ENCODE measurements at regions not wholly inside any gene's neighbourhood (a gene's known extent, or its start where the extent isn't known, plus 50 kb on each side); places are given as distances from the start of the nearest gene placed in this dataset.

DNA sequence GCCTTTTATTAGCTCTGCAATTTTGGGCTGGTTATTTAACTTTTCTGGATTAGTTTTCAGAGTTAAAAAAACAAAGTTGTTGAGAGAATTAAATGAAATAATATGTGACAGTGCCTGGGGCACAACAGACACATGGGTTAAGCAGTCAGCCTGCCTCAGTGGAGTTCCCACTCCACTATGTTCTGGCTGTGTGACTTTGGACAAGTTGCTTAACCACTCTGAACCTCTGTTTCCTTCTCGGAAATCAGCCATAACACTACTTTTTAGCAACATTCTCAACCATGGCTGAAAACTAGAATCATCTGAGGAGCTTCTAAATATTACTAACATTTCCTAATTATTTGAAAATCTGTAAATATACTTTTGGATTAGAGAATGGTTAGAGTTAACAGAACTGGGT is 56.5 kb upstream of the SLC6A11 start:
- ATAC-seq (no peak), DNase-seq (ENCODE audit: low read depth, low spot score) (no peak)
- Histone ChIP-seq H3K9me3 (ENCODE audit: control insufficient read depth, insufficient read depth, low read depth, low read length) (no peaks in the 10 kb centered on the region), H3K27ac (ENCODE audit: low read length) (no peak overlapping the region), H3K4me1 (ENCODE audit: control insufficient read depth, insufficient read depth, low read length) (no peaks in the 10 kb centered on the region), H3K27me3 (ENCODE audit: control insufficient read depth, insufficient read depth, low read length) (peaks cover 3% of the 10 kb centered on the region; the same call in 1 of the 2 replicates), H3K36me3 (ENCODE audit: control insufficient read depth, insufficient read depth, low read length) (no peaks in the 10 kb centered on the region), H3K4me3 (ENCODE audit: low read depth in 2 of 2, low read length in 2 of 2) (no peak overlapping the region)
- TF ChIP-seq SIN3A (IDR thresholded peaks at IDR 0.05; ENCODE audit: borderline replicate concordance, insufficient read depth, low read depth, low read length) (no peak), TCF7L2 (IDR thresholded peaks at IDR 0.05; ENCODE audit: low read depth, low read length) (no peak), POLR2AphosphoS5 (IDR thresholded peaks at IDR 0.05; ENCODE audit: low read depth, low read length) (no peak)
- TF ChIP-seq, protein P1, sequence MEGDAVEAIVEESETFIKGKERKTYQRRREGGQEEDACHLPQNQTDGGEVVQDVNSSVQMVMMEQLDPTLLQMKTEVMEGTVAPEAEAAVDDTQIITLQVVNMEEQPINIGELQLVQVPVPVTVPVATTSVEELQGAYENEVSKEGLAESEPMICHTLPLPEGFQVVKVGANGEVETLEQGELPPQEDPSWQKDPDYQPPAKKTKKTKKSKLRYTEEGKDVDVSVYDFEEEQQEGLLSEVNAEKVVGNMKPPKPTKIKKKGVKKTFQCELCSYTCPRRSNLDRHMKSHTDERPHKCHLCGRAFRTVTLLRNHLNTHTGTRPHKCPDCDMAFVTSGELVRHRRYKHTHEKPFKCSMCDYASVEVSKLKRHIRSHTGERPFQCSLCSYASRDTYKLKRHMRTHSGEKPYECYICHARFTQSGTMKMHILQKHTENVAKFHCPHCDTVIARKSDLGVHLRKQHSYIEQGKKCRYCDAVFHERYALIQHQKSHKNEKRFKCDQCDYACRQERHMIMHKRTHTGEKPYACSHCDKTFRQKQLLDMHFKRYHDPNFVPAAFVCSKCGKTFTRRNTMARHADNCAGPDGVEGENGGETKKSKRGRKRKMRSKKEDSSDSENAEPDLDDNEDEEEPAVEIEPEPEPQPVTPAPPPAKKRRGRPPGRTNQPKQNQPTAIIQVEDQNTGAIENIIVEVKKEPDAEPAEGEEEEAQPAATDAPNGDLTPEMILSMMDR (IDR thresholded peaks at IDR 0.05), result no peak
- TF ChIP-seq, protein P2, sequence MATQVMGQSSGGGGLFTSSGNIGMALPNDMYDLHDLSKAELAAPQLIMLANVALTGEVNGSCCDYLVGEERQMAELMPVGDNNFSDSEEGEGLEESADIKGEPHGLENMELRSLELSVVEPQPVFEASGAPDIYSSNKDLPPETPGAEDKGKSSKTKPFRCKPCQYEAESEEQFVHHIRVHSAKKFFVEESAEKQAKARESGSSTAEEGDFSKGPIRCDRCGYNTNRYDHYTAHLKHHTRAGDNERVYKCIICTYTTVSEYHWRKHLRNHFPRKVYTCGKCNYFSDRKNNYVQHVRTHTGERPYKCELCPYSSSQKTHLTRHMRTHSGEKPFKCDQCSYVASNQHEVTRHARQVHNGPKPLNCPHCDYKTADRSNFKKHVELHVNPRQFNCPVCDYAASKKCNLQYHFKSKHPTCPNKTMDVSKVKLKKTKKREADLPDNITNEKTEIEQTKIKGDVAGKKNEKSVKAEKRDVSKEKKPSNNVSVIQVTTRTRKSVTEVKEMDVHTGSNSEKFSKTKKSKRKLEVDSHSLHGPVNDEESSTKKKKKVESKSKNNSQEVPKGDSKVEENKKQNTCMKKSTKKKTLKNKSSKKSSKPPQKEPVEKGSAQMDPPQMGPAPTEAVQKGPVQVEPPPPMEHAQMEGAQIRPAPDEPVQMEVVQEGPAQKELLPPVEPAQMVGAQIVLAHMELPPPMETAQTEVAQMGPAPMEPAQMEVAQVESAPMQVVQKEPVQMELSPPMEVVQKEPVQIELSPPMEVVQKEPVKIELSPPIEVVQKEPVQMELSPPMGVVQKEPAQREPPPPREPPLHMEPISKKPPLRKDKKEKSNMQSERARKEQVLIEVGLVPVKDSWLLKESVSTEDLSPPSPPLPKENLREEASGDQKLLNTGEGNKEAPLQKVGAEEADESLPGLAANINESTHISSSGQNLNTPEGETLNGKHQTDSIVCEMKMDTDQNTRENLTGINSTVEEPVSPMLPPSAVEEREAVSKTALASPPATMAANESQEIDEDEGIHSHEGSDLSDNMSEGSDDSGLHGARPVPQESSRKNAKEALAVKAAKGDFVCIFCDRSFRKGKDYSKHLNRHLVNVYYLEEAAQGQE (IDR thresholded peaks at IDR 0.05; ENCODE audit: insufficient read depth in 1 of 2, low read depth in 2 of 2, low read length in 1 of 2), result no peak
- no TSS peak for BruUV-seq (replicated peaks)
- intact Hi-C loops (cut with micrococcal nuclease; ENCODE audit: unreplicated experiment) (loop anchor here (2.0 kb wide), 1 partner anchor 123 kb away; no protein-coding TSS in a partner anchor), in situ Hi-C loops (cut with HindIII; ENCODE audit: low pct_unique_long_range_greater_than_20kb, low sequenced_read_pairs) (no loop called here)
- ChIA-PET CTCF (interaction anchor here (0.8 to 2.7 kb wide), 2 partner anchors 239 to 300 kb away, joined by 3 to 10 read pairs; no protein-coding TSS in a partner anchor), POLR2A (no interaction called here)

DNA sequence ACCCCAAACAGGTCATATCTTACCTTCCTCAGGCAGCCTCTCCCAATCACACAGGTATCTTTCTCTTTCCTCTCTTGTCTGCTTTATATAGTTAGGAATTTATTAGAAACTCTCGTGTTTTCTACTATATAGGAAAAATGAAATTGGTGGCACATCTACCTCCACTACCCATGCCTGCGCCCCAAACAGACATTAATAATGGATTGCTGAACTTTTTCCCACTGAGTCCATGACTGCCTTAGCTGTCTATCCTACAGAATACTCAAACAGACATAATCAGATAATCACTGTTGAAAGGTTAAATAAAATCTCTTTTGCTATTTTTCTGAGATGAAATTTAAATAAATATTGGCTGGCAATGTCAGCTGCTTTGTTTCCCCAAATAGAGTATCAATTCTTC is 55.8 kb upstream of the SLC6A11 start:
- in situ Hi-C loops (cut with HindIII; ENCODE audit: low pct_unique_long_range_greater_than_20kb, low sequenced_read_pairs) (no loop called here), intact Hi-C loops (cut with micrococcal nuclease; ENCODE audit: unreplicated experiment) (no loop called here)
- Histone ChIP-seq H3K4me3 (ENCODE audit: low read depth in 2 of 2, low read length in 2 of 2) (no peak overlapping the region), H3K36me3 (ENCODE audit: control insufficient read depth, insufficient read depth, low read length) (no peaks in the 10 kb centered on the region), H3K9me3 (ENCODE audit: control insufficient read depth, insufficient read depth, low read depth, low read length) (no peaks in the 10 kb centered on the region), H3K4me1 (ENCODE audit: control insufficient read depth, insufficient read depth, low read length) (no peaks in the 10 kb centered on the region), H3K27me3 (ENCODE audit: control insufficient read depth, insufficient read depth, low read length) (peaks cover 3% of the 10 kb centered on the region; the same call in 1 of the 2 replicates), H3K27ac (ENCODE audit: low read length) (no peak overlapping the region)
- POLR2A ChIA-PET, result no interaction called here
- BruUV-seq (replicated peaks), result no TSS peak
- CTCF ChIA-PET, result interaction anchor here (0.8 to 1.7 kb wide), 2 partner anchors 182 to 238 kb away, joined by 3 to 4 read pairs; no protein-coding TSS in a partner anchor
- DNase-seq (ENCODE audit: low read depth, low spot score), result no peak
- ATAC-seq, result no peak
- TF ChIP-seq, protein P1 (IDR thresholded peaks at IDR 0.05), result no peak
- TF ChIP-seq TCF7L2 (IDR thresholded peaks at IDR 0.05; ENCODE audit: low read depth, low read length), result no peak
- TF ChIP-seq, protein P2 (IDR thresholded peaks at IDR 0.05; ENCODE audit: insufficient read depth in 1 of 2, low read depth in 2 of 2, low read length in 1 of 2), result no peak
- TF ChIP-seq POLR2AphosphoS5 (IDR thresholded peaks at IDR 0.05; ENCODE audit: low read depth, low read length), result no peak
- no peak for TF ChIP-seq SIN3A (IDR thresholded peaks at IDR 0.05; ENCODE audit: borderline replicate concordance, insufficient read depth, low read depth, low read length)
